ENCODE measurements at regions not wholly inside any gene's neighbourhood (a gene's known extent, or its start where the extent isn't known, plus 50 kb on each side); places are given as distances from the start of the nearest gene placed in this dataset.

DNA sequence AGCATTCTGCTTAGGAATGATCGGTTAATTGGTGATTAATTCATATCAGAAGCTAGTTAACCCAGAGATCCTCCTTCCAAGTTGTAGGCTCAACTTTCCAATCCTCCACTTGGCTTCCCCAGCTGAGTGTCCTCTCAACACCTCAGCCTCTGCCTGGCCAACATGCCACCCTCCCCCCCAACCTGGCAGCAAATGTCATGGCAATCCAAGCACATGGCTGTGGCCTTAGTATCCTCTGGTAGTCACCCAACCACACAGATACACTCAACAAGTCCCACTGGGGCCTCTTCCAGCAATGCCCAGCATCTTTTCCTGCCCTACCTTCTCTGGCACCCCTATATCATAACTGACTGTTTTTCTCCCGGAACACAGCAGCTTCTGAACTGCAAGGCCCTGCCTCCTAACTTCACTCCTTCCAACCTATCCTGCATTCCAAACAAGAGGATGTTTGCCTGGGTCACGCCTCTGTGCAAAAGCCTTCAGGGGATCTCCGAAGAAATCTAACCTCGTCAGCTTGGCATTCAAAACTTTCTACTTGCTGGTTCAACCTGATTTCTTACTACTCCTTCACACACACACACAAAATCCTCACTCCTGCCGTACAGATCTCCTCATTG is 195.0 kb downstream of the CYP26B1 start:
- peaks cover 2% of the 10 kb centered on the region for H3K4me1 ChIP-seq (ENCODE audit: control insufficient read depth, insufficient read depth, low read depth, low read length)
- H4K8ac ChIP-seq (ENCODE audit: low read length), result no peak overlapping the region
- no peak overlapping the region for H3K14ac ChIP-seq (ENCODE audit: low read length in 2 of 2)
- H2AFZ ChIP-seq (ENCODE audit: low read depth, low read length), result no peak overlapping the region
- H3K18ac ChIP-seq (ENCODE audit: low read depth in 1 of 2, low read length in 2 of 2), result no peak overlapping the region
- no peak overlapping the region for H4K91ac ChIP-seq (ENCODE audit: low read length)
- H3K9me3 ChIP-seq (ENCODE audit: control insufficient read depth, low read length), result peaks cover 6% of the 10 kb centered on the region
- H3K4me3 ChIP-seq (ENCODE audit: insufficient read depth in 1 of 2, low read depth in 1 of 2, low read length in 2 of 2), result no peak overlapping the region
- no peak overlapping the region for H3K27ac ChIP-seq (ENCODE audit: low read length, poor library complexity, severe bottlenecking)
- H2BK120ac ChIP-seq (ENCODE audit: low read depth, low read length), result no peak overlapping the region
- no peak overlapping the region for H2BK15ac ChIP-seq (ENCODE audit: low read depth, poor library complexity, severe bottlenecking)
- no peaks in the 10 kb centered on the region for H3K27me3 ChIP-seq (ENCODE audit: control insufficient read depth in 1 of 2, insufficient read depth in 1 of 2, low read length in 2 of 2)
- H2BK5ac ChIP-seq (ENCODE audit: low read depth, low read length, poor library complexity, severe bottlenecking), result no peak overlapping the region
- H2BK12ac ChIP-seq (ENCODE audit: low read length in 2 of 2), result no peak overlapping the region
- no peak overlapping the region for H3K4ac ChIP-seq (ENCODE audit: low read depth in 1 of 2, low read length in 2 of 2)
- no peak overlapping the region for H3K9ac ChIP-seq (ENCODE audit: low read length)
- no peak overlapping the region for H3K23ac ChIP-seq (ENCODE audit: low read length in 2 of 2)
- H2AK5ac ChIP-seq (ENCODE audit: low read length, severe bottlenecking), result no peak overlapping the region
- WGBS, result 68% methylated on average over 6 of the region's 6 CpGs
- H3K36me3 ChIP-seq (ENCODE audit: control insufficient read depth in 1 of 2, insufficient read depth in 2 of 2, low read depth in 1 of 2, low read length in 2 of 2), result no peaks in the 10 kb centered on the region
- H3K79me1 ChIP-seq (replicated peaks; ENCODE audit: low read length, poor library complexity, severe bottlenecking), result no peaks in the 10 kb centered on the region
- no peak overlapping the region for H3K4me2 ChIP-seq (ENCODE audit: low read length, poor library complexity, severe bottlenecking)
- no peak for DNase-seq

DNA sequence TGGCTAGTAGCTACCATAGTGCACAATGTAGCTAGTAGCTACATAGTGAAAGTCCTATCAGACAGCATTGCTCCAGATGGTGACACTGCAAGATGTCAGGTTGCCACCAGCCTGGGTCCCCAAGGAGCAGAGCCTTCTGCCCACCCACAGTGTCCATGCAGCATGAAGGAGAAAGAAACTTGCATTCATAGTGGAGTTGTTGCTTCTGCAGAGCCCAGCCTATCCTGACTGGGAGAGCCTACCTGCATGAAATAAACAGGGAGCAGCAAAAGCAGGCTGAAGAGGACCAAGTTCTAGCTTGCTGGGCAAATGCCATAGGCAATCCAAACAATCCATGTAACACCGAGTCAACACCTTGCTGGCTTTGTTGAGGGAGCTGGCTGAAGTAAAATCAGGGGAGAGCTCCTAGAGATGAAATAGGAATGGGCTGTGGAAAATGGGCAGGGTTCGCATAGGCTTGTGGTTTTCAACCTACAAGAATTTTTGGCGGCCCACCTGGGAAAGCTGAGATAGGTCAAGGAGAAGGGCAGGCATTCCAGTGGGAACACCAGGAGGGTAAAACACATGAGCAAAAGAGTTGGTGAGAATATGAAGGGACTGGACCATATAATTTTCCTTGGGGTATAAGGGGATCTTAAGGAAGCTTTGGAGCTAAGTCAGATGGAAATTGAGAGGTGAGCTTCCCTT is 195.8 kb downstream of the CYP26B1 start:
- Histone ChIP-seq H3K4me2 (ENCODE audit: low read length, poor library complexity, severe bottlenecking) (no peak overlapping the region), H2AK5ac (ENCODE audit: low read length, severe bottlenecking) (no peak overlapping the region), H3K9ac (ENCODE audit: low read length) (no peak overlapping the region), H2BK12ac (ENCODE audit: low read length in 2 of 2) (no peak overlapping the region), H3K27ac (ENCODE audit: low read length, poor library complexity, severe bottlenecking) (no peak overlapping the region), H2AFZ (ENCODE audit: low read depth, low read length) (no peak overlapping the region), H3K79me1 (replicated peaks; ENCODE audit: low read length, poor library complexity, severe bottlenecking) (no peaks in the 10 kb centered on the region), H3K4me1 (ENCODE audit: control insufficient read depth, insufficient read depth, low read depth, low read length) (peaks cover 2% of the 10 kb centered on the region), H3K23ac (ENCODE audit: low read length in 2 of 2) (no peak overlapping the region), H3K4me3 (ENCODE audit: insufficient read depth in 1 of 2, low read depth in 1 of 2, low read length in 2 of 2) (no peak overlapping the region), H2BK120ac (ENCODE audit: low read depth, low read length) (no peak overlapping the region), H4K8ac (ENCODE audit: low read length) (no peak overlapping the region), H3K18ac (ENCODE audit: low read depth in 1 of 2, low read length in 2 of 2) (no peak overlapping the region), H3K14ac (ENCODE audit: low read length in 2 of 2) (no peak overlapping the region), H2BK5ac (ENCODE audit: low read depth, low read length, poor library complexity, severe bottlenecking) (no peak overlapping the region), H3K27me3 (ENCODE audit: control insufficient read depth in 1 of 2, insufficient read depth in 1 of 2, low read length in 2 of 2) (no peaks in the 10 kb centered on the region), H3K4ac (ENCODE audit: low read depth in 1 of 2, low read length in 2 of 2) (no peak overlapping the region), H3K36me3 (ENCODE audit: control insufficient read depth in 1 of 2, insufficient read depth in 2 of 2, low read depth in 1 of 2, low read length in 2 of 2) (no peaks in the 10 kb centered on the region), H2BK15ac (ENCODE audit: low read depth, poor library complexity, severe bottlenecking) (no peak overlapping the region), H4K91ac (ENCODE audit: low read length) (no peak overlapping the region), H3K9me3 (ENCODE audit: control insufficient read depth, low read length) (no peaks in the 10 kb centered on the region)
- DNase-seq, result no peak
- 97% methylated on average over 3 of the region's 3 CpGs for WGBS

DNA sequence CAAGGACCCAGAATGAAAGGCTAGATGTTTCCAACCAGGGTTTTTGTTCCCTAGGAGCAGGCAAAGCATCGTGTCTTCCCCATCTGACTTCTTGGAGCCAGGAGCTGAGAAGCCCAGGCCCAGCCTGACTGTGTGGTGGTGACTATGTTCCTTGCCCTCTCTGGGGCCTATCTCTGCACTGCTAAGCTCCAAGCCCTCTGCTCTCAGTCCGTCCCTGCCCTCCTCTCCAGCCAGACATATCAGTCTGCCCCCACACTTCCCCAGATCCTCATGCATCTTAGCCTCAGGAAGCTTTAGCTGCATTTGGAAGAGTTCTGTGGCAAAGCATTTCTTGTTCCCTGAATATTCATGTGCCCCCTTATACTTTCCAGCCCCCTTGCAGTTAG is 196.6 kb downstream of the CYP26B1 start:
- 80% methylated on average over 2 of the region's 2 CpGs for WGBS
- H2BK5ac ChIP-seq (ENCODE audit: low read depth, low read length, poor library complexity, severe bottlenecking), result no peak overlapping the region

DNA sequence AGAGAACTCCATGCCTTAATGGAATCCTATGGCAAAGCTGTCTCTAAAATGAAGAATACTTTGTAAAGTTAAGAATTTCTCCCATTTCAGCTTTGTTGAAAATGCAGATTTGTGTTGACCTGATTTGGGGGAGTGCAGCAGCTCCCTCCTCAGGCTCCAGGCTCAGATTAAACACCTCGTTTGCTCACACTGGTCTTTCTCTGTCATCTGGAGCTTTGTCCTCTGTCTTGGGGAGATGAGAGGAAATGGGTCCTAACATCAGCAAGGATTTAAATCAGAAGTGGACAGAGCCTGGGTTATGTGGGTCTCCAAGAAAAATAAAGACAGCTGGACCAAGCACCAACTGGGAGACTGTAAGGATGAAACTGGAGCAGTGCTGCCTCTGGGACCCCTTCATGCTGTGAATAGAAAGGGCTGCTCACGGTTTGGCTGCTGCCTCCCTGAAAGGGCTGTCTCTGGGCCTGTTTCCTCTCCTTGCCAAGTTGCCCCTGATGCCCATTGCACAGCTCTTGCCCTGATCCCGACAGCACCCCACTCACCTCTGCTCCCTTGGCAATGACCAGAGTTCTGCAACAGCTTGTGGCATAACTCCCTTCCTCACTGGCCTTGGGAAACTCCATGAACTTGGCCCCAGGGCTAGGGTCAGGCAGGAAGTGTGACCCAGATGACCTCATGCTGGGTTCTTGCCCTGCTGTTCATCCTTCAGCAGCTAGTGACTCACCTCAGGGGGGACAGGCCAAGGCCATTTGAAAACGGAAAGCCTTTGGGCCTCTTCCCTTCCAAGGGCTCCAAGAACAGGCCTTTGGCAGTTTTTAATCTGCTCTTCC is 197.2 kb downstream of the CYP26B1 start:
- no peak overlapping the region for H3K23ac ChIP-seq (ENCODE audit: low read length in 2 of 2)
- H2BK15ac ChIP-seq (ENCODE audit: low read depth, poor library complexity, severe bottlenecking), result no peak overlapping the region
- peak overlapping the region in 1 of 2 experiments; percentile 5 for H3K4me3 ChIP-seq (ENCODE audit: insufficient read depth in 1 of 2, low read depth in 1 of 2, low read length in 2 of 2)
- H2BK5ac ChIP-seq (ENCODE audit: low read depth, low read length, poor library complexity, severe bottlenecking), result no peak overlapping the region
- no peak overlapping the region for H3K4ac ChIP-seq (ENCODE audit: low read depth in 1 of 2, low read length in 2 of 2)
- H3K27me3 ChIP-seq (ENCODE audit: control insufficient read depth in 1 of 2, insufficient read depth in 1 of 2, low read length in 2 of 2), result peaks cover 0 to 5% of the 10 kb centered on the region in 2 experiments
- WGBS, result 52% methylated on average over 4 of the region's 4 CpGs
- peaks cover 2% of the 10 kb centered on the region for H3K4me1 ChIP-seq (ENCODE audit: control insufficient read depth, insufficient read depth, low read depth, low read length)
- no peak overlapping the region for H3K14ac ChIP-seq (ENCODE audit: low read length in 2 of 2)
- H2AFZ ChIP-seq (ENCODE audit: low read depth, low read length), result no peak overlapping the region
- H3K9ac ChIP-seq (ENCODE audit: low read length), result peak overlapping the region; percentile 63
- H3K27ac ChIP-seq (ENCODE audit: low read length, poor library complexity, severe bottlenecking), result no peak overlapping the region
- no peak overlapping the region for H3K4me2 ChIP-seq (ENCODE audit: low read length, poor library complexity, severe bottlenecking)
- no peak overlapping the region for H3K18ac ChIP-seq (ENCODE audit: low read depth in 1 of 2, low read length in 2 of 2)
- H3K9me3 ChIP-seq (ENCODE audit: control insufficient read depth, low read length), result no peaks in the 10 kb centered on the region
- H3K79me1 ChIP-seq (replicated peaks; ENCODE audit: low read length, poor library complexity, severe bottlenecking), result no peaks in the 10 kb centered on the region
- H2BK120ac ChIP-seq (ENCODE audit: low read depth, low read length), result no peak overlapping the region
- no peak overlapping the region for H4K8ac ChIP-seq (ENCODE audit: low read length)
- no peaks in the 10 kb centered on the region for H3K36me3 ChIP-seq (ENCODE audit: control insufficient read depth in 1 of 2, insufficient read depth in 2 of 2, low read depth in 1 of 2, low read length in 2 of 2)
- no peak overlapping the region for H4K91ac ChIP-seq (ENCODE audit: low read length)
- no peak overlapping the region for H2BK12ac ChIP-seq (ENCODE audit: low read length in 2 of 2)
- H2AK5ac ChIP-seq (ENCODE audit: low read length, severe bottlenecking), result no peak overlapping the region
- DNase-seq, result peak; percentile 38

More for the DNA sequence above, 196.6 kb downstream of the CYP26B1 start:
- DNase-seq, result no peak
- Histone ChIP-seq H4K8ac (ENCODE audit: low read length) (no peak overlapping the region), H2BK12ac (ENCODE audit: low read length in 2 of 2) (no peak overlapping the region), H3K18ac (ENCODE audit: low read depth in 1 of 2, low read length in 2 of 2) (no peak overlapping the region), H3K9ac (ENCODE audit: low read length) (peak overlapping the region; percentile 63), H4K91ac (ENCODE audit: low read length) (no peak overlapping the region), H2BK15ac (ENCODE audit: low read depth, poor library complexity, severe bottlenecking) (no peak overlapping the region), H3K79me1 (replicated peaks; ENCODE audit: low read length, poor library complexity, severe bottlenecking) (no peaks in the 10 kb centered on the region), H2AFZ (ENCODE audit: low read depth, low read length) (no peak overlapping the region), H3K23ac (ENCODE audit: low read length in 2 of 2) (no peak overlapping the region), H3K27ac (ENCODE audit: low read length, poor library complexity, severe bottlenecking) (no peak overlapping the region), H3K4me1 (ENCODE audit: control insufficient read depth, insufficient read depth, low read depth, low read length) (peaks cover 2% of the 10 kb centered on the region), H2AK5ac (ENCODE audit: low read length, severe bottlenecking) (no peak overlapping the region), H3K27me3 (ENCODE audit: control insufficient read depth in 1 of 2, insufficient read depth in 1 of 2, low read length in 2 of 2) (no peaks in the 10 kb centered on the region), H3K4ac (ENCODE audit: low read depth in 1 of 2, low read length in 2 of 2) (no peak overlapping the region), H2BK120ac (ENCODE audit: low read depth, low read length) (no peak overlapping the region), H3K4me2 (ENCODE audit: low read length, poor library complexity, severe bottlenecking) (no peak overlapping the region), H3K14ac (ENCODE audit: low read length in 2 of 2) (no peak overlapping the region), H3K9me3 (ENCODE audit: control insufficient read depth, low read length) (no peaks in the 10 kb centered on the region), H3K4me3 (ENCODE audit: insufficient read depth in 1 of 2, low read depth in 1 of 2, low read length in 2 of 2) (no peak overlapping the region), H3K36me3 (ENCODE audit: control insufficient read depth in 1 of 2, insufficient read depth in 2 of 2, low read depth in 1 of 2, low read length in 2 of 2) (no peaks in the 10 kb centered on the region)

Measured in mesenchymal stem cell (in vitro differentiated cells and primary cell).